Limb (tissue), 2 donors: ENCODE measurements at regions not wholly inside any gene's neighbourhood (a gene's known extent, or its start where the extent isn't known, plus 50 kb on each side); places are given as distances from the start of the nearest gene placed in this dataset.

Experiments
- DNase-seq, 2 donors: peaks; one replicate each; pipeline ENCODE4 v3.0.0-alpha.2; 2016; ENCODE audit errors: extremely low spot score in 2 of 2

DNA sequence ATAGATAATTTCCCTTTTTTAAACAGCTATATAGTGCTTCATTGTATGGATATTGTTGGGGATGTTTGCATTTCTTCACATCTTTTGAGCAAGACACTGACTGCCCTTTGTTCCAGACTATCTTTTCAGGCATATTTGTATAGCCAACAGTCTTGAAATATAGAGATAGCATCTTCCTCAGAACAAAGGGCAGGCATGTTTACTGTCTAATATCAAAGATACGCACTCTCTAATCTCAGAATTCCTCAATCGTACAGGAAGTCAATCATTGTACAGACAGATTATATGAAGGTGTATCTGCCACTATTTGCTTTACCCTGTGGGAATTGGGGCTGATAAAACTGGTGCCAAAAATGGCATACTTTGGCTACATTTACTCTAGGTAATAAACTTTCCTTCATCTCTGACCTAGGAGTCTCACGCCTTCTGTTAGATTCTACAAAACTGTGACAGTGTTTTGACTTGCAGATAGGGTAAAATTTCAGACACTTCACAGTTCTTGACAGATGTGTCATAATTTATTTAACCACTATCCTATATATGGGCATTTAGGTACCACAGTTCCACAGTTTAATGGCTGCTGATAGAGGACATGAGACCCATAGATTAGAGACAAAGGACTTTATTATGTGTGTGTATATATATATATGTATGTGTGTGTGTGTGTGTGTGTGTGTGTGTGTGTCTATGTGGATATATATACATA lies 321.0 kb downstream of the IGSF11 start:
- DNase-seq = no peak

DNA sequence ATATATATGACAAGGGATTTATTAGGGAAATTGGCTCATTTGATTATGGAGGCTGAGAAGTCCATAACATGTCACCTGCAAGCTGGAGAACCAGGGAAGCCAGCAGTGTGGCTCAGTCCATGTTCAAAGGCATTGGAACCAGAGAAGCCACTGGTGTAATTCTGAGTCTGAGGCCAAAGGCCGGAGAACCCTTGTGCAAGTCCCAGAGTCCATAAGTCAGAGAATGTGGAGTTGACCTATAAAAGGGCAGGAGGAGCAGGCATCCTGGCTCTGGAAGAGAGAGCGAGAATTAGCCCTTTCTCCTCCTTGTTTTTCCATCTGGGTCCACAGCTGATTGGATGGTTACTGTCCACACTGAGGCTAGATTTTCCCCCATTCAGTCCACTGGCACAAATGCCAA lies 319.8 kb downstream of the IGSF11 start:
- DNase-seq = no peak

DNA sequence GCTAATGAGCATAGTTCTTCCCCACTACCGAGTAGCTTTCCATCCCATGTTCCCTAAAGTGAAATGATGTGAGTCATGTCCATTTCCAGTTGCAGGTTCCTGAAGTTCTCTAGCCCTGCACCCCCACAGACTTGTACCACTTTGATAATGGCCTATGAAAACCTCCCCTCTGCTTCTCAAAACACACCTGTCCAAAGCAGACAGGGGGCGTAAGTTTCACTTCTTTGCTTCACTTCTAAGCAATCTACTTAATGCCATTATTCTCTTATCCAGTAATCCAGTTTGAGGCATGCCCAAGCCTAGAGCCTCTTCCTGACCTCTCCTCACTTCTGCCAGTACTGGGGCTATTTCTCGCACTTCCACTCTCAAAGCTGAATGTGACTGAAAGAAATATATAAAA lies 305.1 kb downstream of the IGSF11 start:
- no peak for DNase-seq

DNA sequence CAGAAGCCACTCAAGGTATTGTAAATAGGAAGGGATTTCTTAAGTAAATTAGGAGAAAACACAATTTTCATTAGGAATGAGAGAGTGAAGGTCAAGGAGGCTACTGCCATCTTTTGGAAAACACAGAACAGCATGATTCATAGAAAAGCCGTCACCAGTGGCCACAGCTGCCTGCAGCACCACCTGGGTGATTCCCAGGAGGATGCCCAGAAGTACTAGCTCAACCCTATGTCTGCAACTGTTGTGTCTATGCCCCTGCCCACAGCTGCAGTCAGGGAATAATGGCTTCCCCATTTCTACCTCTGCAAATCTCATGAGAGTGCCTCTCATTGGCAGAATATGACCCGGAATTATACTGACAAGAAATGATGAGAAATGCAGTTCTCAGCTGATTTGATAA lies 300.0 kb downstream of the IGSF11 start:
- DNase-seq = no peak

DNA sequence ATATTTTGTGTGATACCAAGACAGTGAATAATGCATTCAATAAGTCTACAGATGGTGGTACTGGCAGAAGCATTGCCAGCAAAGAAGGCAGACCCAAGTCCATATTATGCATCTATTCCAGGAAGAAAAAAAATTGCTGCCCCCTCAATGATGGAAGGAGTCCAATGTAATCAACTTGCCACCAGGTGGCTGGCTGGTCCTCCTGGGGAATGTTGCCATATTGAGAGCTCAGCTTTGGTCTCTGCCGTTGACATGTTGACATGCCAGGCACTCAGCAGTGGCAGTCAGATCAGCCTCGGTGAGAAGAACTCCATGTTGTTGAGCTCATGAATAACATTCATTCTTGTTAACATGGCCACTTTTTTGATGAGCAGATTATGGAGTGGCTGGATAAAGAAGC lies 298.5 kb downstream of the IGSF11 start:
- no peak for DNase-seq

DNA sequence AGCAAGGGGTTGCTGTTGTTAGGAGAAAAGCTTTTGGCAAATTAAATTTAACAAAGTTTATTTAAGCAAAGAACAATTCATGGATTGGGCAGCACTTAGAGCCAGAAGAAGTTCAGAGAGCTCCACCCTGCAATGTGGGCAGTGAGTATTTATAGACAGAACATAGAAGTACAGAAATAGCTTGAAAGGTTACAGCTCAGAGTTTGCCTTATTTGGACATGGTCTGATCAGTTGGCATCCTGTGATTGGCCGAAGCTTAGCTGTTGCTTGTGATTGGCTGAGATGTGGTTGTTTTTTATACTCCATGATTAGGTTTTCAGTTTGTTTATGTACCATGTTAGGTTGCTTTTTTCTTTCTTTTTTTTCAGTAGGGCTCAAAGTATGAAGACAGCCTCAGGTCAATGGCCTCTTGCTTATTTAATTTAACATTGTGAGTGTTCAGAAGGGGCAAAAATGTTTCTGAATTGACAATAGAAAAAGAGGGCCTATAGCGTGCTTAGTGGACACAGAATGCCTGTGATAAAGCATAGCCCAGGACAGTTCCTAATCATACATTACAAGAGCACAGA lies 293.8 kb downstream of the IGSF11 start:
- DNase-seq = no peak

DNA sequence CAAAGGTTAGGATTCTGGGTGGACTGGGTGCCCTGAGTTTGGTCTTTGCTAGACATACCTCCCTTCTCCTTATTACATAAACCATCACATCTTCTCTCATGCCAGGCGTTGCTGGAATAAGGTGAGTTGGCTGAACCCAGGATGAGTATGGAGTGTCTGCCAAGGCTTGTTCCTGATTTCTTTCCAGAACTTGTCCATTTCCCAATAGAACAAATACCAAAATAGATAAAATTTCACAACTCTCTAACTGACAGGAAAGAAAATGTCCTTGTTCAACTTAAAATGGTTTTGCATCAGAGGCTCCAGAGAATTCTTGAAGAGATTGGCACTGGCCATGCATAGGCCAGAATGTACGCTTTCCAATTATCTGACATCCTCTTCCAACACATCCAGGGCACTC lies 291.9 kb downstream of the IGSF11 start:
- DNase-seq = no peak

DNA sequence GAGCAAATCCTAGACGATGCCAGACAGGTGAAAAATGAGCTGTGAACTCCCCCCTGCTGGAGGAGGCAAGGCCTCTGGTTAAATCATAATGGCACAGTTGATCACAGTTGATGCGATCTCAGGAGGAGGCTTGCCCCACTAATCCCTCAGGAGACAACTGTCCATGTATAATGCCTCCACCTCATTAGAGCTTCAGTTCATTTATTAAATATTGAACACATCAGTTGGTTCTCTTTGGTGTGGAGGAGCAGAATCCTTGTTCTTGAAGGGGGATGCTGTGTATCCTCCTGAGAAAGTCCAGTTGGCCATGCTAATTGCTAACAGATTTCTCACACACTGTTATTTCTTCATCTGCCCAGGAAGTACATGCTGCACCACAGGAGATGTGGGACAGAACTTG lies 290.5 kb downstream of the IGSF11 start:
- no peak for DNase-seq

DNA sequence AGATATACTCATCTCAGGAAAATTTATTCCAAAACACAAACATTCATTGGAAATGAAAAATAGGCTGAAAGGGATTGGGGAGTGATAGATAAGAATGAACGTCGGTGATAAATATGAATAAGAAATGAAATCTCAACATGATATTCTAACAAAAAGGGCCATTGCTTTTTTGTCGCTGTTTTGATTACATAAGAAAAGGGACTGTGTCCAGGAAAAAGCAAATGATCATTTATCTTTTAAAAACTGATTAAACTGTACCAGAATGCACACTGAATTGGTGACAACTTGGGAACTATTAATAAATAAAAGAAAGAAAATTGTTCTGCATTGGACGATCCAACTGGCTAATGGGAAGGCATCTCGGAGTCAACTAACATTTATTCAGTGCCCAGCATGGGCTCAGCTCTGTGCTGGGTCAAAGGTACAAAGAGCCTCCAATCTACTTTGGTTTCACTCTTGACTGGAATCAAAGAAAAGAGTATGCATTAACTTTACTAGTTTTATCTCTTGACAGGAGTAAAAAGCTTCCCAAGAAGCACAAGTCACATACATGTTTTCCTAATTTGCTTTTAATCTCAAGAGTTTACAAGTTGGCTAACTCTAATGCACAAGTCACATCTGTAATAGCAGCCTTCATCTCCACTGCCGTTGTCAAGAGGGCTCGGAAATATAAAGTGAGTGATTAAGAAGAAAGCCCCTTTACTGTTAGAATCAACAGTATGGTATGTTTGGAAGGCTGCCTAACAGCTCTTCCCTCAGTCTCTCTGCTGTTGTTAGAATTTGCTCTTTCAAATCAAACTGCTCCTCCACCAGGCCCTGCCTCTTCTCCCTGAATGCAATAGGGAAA lies 280.0 kb downstream of the IGSF11 start:
- no peak for DNase-seq

DNA sequence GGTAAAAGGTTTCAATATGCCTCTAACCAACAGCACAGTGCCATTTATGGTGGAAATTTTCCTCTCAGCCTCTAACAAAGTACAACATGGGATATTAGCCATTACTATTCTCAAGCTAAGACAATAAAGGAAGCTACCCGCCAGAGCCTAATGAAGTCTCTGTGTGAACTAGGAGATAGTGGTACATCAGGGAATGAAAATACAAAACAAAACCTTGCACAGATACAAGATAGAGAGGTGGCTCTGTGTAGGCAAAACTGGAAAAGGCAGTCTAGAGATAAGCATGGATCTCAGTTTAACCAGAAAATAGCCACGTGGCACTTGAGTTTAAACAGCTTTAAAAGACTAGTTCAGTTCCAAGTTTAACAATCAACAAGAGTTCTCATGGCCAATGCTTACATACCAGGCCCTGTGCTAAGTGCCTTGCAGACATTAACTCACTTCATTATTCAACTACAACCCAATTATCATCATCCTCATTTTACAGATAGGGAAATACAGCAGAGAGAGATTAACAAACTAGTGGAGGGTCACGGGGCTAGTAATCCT lies 279.3 kb downstream of the IGSF11 start:
- DNase-seq = no peak

DNA sequence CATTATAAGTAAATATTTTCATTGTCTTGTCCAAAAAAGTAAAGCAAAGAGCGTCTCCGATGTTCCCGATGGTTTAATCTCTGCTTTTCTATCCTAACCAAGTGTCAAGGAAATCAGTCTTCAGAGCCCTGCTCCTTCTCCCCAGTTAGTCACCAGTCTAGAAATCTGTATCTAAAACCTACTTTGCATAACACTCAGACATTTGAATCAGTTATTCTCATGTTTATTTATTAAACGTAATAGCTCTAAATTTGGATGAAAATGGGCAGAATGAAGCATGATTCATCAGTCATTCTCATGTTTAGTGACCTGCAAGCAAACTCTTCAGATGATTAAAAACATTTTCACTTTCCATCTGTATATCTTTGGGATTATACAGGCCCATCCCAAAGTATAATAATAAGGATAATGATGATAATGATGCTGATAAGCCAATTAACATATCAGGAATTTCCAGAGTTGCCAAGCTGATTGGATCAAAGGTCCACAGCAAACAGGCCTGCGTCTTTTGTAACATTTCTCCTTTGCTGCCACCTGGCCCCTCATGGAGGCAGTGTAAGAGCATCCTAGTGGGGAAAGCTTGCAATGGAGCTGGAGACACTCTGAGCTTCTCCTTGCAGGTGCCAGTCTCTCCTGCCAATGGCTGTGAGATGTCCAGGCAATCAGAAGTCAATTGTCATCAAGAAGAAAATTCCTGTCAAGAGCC lies 273.9 kb downstream of the IGSF11 start:
- DNase-seq = no peak

DNA sequence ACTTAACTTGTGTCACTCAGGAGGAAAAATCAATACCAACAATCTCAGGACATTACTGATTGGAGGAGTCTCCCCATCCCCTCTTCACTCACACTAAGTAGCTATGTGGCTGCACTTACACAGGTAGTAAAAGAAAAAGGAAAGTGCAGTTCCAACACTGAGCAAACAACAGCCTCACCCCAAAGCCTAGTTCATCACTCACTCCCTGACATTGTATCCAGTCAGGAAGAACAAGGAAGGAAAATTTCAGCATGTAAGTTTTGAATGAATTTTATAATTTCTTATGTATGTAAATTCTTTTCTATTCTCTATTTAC lies 273.4 kb downstream of the IGSF11 start:
- no peak for DNase-seq

DNA sequence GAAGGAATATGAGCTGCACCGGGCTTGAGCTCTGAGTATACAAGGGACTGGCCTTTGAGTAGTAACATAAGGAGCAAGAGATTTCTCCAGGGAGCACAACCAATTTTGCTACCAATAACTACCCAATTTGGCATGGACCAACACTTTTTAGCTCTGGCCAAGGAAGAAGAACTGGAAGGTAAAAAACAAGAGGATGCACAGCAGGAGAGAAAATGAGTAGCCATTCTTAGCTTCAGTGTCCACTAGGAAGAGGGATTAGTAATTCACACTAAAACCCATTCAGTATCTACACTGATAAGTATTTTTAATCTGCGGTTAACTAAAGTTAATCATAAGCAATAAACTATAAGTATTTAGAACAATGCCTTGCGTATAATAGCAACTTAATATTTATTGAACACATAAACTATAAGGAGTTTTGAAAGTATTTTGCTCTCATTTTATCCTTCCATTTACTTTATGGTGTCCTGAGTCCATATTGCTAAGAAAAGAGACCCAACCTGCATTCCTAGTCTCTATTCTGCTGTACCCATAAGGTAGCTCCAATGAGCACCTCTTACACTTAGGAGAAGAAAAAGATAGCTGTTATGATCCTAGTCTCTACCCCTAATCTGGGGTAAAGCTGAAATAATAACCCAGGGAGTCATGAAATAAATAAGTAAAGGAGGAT lies 268.9 kb downstream of the IGSF11 start:
- no peak for DNase-seq

DNA sequence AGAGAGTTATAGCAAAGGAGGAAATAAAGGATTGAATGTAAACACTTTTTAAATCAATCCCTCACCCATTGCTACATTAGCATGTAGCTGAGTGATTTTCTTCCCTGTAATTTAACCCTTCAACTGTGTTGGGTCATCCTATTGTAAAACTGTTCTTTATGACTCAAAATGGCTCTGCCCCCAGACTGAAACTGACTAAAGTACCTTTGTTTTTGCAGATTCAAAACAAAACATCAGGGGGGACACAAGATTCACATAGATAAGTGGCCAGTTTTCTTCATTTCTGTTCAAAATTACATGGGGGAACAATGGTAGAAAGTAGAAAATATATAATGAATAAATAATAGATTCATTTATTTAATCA lies 268.4 kb downstream of the IGSF11 start:
- no peak for DNase-seq

DNA sequence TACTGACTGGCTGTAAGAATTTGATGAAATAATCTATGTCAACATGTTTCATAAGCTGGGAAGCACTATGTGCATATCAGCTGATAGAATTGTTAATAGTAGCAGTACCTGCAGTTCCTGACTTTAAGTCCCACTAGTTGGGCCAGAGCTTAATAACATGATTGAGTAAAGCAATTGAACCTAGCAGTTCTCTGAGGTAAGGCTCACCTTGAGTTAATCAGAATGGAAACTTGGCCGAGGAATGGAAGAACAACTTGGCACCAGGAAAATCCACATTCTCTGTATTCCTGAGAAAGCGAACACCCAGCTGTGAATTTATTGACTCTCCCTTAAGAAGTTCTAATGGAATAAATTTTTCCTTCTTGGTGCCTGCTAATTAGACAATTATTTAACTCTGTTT lies 262.6 kb downstream of the IGSF11 start:
- DNase-seq = no peak

DNA sequence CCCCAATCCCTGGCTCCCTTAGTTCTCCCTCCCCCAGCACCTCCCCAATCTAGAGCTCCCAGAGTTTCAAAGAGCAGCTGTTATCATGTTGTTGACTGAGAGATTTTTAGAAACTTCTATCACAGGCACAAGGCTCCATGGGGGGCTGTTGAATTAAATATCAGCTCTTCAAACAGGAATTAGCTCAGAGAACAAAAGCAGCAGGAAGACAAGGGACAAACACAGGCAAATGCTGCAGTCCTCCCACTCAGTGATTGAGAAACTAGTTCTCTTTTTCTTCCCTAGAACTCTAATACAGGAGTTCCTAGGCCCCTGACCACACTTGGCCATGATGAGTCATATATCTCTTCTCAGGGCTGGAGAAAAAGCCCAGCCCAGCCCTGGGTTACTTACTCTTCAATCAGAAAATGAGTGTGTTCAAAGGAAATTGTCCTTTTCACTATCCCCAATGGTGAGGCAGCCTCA lies 262.1 kb downstream of the IGSF11 start:
- no peak for DNase-seq

DNA sequence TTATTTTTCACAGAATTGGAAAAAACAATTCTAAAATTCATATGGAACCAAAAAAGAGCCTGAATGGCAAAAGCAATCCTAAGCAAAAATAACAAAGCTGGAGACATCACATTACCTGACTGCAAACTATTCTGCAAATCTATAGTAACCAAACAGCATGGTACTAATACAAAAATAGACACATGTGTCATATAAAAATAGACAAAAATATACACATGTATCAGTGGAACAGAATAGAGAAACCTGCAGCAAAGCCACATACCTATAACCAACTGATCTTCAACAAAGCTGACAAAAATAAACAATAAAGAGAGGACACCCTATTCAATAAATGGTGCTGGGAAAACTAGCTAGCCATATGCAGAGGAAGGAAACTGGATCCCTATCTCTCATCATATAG lies 259.6 kb downstream of the IGSF11 start:
- no peak for DNase-seq

DNA sequence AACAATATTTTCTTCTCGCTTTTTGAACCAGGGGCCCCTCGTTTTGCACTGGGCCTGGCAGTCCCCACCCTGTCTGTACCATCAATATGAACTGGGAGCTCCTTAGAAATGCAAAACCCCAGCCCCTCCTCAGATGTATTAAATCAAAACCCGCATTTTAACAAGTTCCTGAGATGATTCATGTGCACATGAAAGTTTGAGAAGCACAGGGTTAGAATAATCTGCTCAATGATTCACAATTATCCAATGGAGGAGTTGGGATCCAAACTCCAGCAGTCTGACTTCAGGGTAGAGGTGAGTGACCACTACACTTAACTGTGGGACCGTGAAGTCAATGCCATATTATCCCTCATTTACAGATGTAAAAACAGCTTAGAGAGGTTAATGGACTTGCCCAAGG lies 256.4 kb downstream of the IGSF11 start:
- no peak for DNase-seq

DNA sequence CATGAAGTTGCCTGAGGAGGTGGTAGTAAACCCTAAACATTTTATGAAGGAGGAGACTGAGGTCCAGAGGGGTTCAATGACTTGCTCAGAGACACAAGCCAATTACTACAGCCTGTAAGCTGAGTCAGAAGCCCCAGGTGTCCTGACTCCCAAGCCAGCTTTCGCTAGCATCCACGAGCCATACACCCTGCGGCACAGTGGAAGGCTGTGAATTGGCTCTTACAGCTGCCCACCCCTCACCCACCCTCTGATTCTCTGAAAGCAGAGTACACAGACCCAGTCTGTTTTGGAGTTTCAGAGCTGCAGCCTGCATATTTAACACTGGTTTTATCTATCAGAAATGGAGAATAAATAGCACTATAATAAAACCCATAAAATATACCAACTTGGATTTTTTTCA lies 253.4 kb downstream of the IGSF11 start:
- no peak for DNase-seq

DNA sequence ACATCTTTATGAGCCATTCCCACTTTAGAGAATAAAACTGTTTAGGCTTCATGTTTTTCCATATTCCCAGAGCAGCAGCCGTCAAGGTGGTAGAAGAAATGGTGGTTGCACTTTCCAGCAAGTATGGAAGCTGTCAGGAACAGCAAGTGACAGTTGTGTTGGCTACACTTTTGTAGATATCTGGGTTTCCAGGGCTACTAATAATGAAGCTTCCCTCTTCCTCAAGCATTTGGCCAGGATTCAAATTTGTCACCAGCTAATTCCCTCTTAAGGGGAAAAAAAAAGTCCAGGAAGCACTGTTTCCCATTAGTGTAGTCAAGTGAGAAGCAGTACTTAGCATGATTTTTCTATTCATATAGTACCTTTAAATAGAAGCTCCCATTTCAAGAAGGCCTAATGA lies 252.8 kb downstream of the IGSF11 start:
- DNase-seq = no peak

DNA sequence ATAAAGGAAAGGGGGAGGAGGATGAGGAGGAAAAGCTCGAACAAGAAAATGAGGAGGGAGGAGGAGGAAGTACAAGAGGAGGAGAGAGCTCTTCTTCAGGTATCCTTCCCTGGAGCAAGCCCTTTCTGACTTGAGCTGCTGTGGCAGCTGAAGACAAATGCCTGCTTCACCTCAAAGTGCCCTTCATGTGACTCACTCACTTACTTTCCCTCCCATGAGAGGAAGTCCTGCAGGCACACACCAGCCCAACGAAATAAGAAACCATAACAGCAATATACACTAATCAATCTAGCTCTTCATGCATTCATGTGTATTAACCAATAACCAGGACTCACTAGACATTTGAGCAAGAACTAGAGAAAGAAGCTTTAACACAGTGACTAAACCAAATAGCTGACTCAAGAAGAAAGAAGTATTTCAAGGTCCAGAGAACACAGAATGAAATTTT lies 251.9 kb downstream of the IGSF11 start:
- no peak for DNase-seq
